B cell (primary cell): ENCODE measurements at regions not wholly inside any gene's neighbourhood (a gene's known extent, or its start where the extent isn't known, plus 50 kb on each side); places are given as distances from the start of the nearest gene placed in this dataset.

Experiments used
- ATAC-seq: fragments of 200-7000 bp; cut with Tn5 transposase; one replicate; pipeline ENCODE4 v1.10.0; 2021; ENCODE audit warnings: low read depth, mild to moderate bottlenecking, moderate number of reproducible peaks, moderate library complexity
- CTCF ChIA-PET: fragments of 350-600 bp; sonication (Branson Sonifier 250); formaldehyde crosslinking; loops from one replicate; lab custom pipeline; 2021; ENCODE audit warnings: antibody characterized with exemption, inconsistent platforms; lab: Charles Lee
- POLR2A ChIA-PET: fragments of 350-600 bp; sonication (Branson Sonifier 250); formaldehyde crosslinking; loops from one replicate; lab custom pipeline; 2021; ENCODE audit warnings: antibody characterized with exemption; lab: Charles Lee
- DNase-seq: peaks from one replicate; pipeline ENCODE4 v3.0.0; 2013
- H2AFZ ChIP-seq: 2 replicates; pipeline ENCODE4 v1.6.1; 2012; ENCODE audit warnings: mild to moderate bottlenecking, low read depth, low read length; ENCODE audit not compliant: insufficient read depth, poor library complexity, severe bottlenecking
- H3K27ac ChIP-seq, 2 donors: 1 replicate in 1 of 2; 2 replicates in 1 of 2; pipeline ENCODE4 v1.5.1; 2012 to 2013; ENCODE audit warnings: low read length in 2 of 2, mild to moderate bottlenecking in 2 of 2, moderate library complexity in 1 of 2
- H3K27me3 ChIP-seq, 4 experiments: fragments of 200-600 bp in 1 of 4; sonication (generic) in 1 of 4; replicated peaks in 1 of 4; 1 replicate in 2 of 4; 2 replicates in 2 of 4; pipeline versions ENCODE4 v1.6.1 to v1.7.0; 2013 to 2016; ENCODE audit warnings: low read length in 3 of 4, mild to moderate bottlenecking in 2 of 4, mixed read lengths in 1 of 4, moderate library complexity in 1 of 4; ENCODE audit not compliant: insufficient read depth in 4 of 4, control insufficient read depth in 3 of 4; ENCODE audit errors: control extremely low read depth in 1 of 4
- H3K36me3 ChIP-seq, 2 experiments: replicated peaks in 1 of 2; 1 replicate in 1 of 2; 2 replicates in 1 of 2; pipeline versions ENCODE4 v1.6.1 to v1.7.1; 2013; ENCODE audit warnings: low read length in 1 of 2; ENCODE audit not compliant: insufficient read depth in 2 of 2, control insufficient read depth in 1 of 2; ENCODE audit errors: control extremely low read depth in 1 of 2, extremely low read depth in 1 of 2
- H3K4me1 ChIP-seq, 2 donors: fragments of 200-600 bp in 1 of 2; sonication (generic) in 1 of 2; 1 replicate in 1 of 2; 2 replicates in 1 of 2; pipeline versions ENCODE4 v1.5.1 to v1.6.1; 2013 to 2017; ENCODE audit warnings: low read length in 2 of 2; ENCODE audit not compliant: control insufficient read depth in 2 of 2, insufficient read depth in 2 of 2
- H3K4me2 ChIP-seq: replicated peaks from 2 replicates; pipeline ENCODE3; 2012; ENCODE audit warnings: mild to moderate bottlenecking, low read depth, low read length; ENCODE audit not compliant: poor library complexity, severe bottlenecking
- H3K4me3 ChIP-seq, 5 experiments: fragments of 200-600 bp in 1 of 5; sonication (generic) in 1 of 5; 1 replicate in 3 of 5; 2 replicates in 2 of 5; pipeline versions ENCODE4 v1.5.1 to v1.7.0; 2011 to 2016; ENCODE audit warnings: low read length in 4 of 5, mild to moderate bottlenecking in 4 of 5, low read depth in 2 of 5, control low read depth in 1 of 5, moderate library complexity in 1 of 5; ENCODE audit not compliant: insufficient read depth in 1 of 5; ENCODE audit errors: control extremely low read depth in 1 of 5, extremely low read depth in 1 of 5
- H3K79me2 ChIP-seq: fragments of 200-600 bp; sonication (generic); one replicate; pipeline ENCODE4 v1.6.0; 2016; ENCODE audit warnings: low read length; ENCODE audit not compliant: control insufficient read depth, insufficient read depth
- H3K9ac ChIP-seq: fragments of 200-600 bp; sonication (generic); 2 replicates; pipeline ENCODE4 v1.6.1; 2017; ENCODE audit warnings: mild to moderate bottlenecking, low read length, moderate library complexity
- H3K9me3 ChIP-seq, 3 donors: one replicate each; pipeline versions ENCODE4 v1.6.1 to v1.7.1; 2013; ENCODE audit warnings: low read length in 2 of 3; ENCODE audit not compliant: control insufficient read depth in 2 of 3, insufficient read depth in 1 of 3; ENCODE audit errors: control extremely low read depth in 1 of 3
- H4K20me1 ChIP-seq: 2 replicates; pipeline ENCODE4 v1.6.0; 2012; ENCODE audit warnings: mild to moderate bottlenecking, low read length; ENCODE audit not compliant: insufficient read depth, control insufficient read depth, poor library complexity, severe bottlenecking
- H3K27ac Mint-ChIP-seq: one replicate; pipeline ENCODE4 v1.8.0; 2021; ENCODE audit warnings: mixed read lengths
- H3K27me3 Mint-ChIP-seq: one replicate; pipeline ENCODE4 v1.8.0; 2021; ENCODE audit warnings: mixed read lengths
- H3K4me1 Mint-ChIP-seq: one replicate; pipeline ENCODE4 v1.8.0; 2021; ENCODE audit warnings: mixed read lengths
- H3K4me3 Mint-ChIP-seq: one replicate; pipeline ENCODE4 v1.8.0; 2021; ENCODE audit warnings: mixed read lengths
- H3K9me3 Mint-ChIP-seq: one replicate; pipeline ENCODE4 v1.8.0; 2022; ENCODE audit warnings: mixed read lengths; ENCODE audit not compliant: insufficient read depth
- CTCF ChIP-seq: fragments of 200-600 bp; IDR thresholded peaks from one replicate; pipeline ENCODE4 v1.8.0; 2022; ENCODE audit warnings: antibody characterized with exemption, mild to moderate bottlenecking
- EZH2 ChIP-seq: IDR thresholded peaks from 2 replicates; pipeline ENCODE4 v1.6.1; 2012; ENCODE audit warnings: borderline replicate concordance, low read depth, mild to moderate bottlenecking, moderate library complexity, low read length; ENCODE audit not compliant: insufficient read depth, poor library complexity, severe bottlenecking
- WGBS: methylation state at CpG from one replicate; pipeline ENCODE4 v1.1.5; 2013; ENCODE audit warnings: missing lambda C conversion rate; ENCODE audit not compliant: insufficient coverage; 5-methylcytosine and 5-hydroxymethylcytosine counted together
- intact Hi-C: fragments of 100-400 bp; cut with micrococcal nuclease; formaldehyde crosslinking; loops from one replicate; pipeline ENCODE4 v1.10.0; 2022

- CTCF ChIA-PET: no interaction called here
- H3K9me3 Mint-ChIP-seq: no peaks in the 10 kb centered on the region
Measured at GRCh38 chr17:27066315-27066714, 227.6 kb upstream of the WSB1 start.

DNA sequence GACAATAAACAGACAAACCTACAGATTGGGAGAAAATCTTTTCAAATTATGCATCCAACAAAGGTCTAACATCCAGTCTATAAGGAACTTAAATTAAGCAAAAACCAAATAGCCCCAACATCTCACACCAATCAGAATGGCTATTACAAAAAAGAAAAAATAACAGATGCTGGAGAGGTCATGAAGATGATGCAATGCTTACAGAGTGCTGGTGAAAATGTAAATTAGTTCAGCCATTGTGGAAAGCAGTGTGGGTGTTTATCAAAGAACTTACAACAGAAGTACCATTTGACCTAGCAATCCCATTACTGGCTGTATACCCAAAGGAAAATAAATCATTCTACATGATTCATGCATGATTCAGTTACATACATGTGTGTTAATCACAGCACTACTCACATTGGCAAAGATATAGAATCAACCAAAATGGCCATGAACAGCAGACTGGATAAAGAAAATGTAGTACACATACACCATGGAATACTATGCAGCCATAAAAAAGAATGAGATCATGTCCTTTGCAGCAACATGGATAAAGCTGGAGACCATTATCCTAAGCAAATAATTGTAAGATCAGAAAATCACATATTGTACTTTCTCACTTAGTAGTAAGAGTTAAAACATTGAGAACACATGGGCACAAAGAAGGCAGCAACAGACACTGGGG is 223.9 kb upstream of the WSB1 start:
- Histone ChIP-seq H3K27me3 (peaks cover 0 to 2% (median 0%) of the 10 kb centered on the region in 4 experiments), H3K4me3 (no peak overlapping the region), H2AFZ (no peak overlapping the region), H3K27ac (no peak overlapping the region), H4K20me1 (no peaks in the 10 kb centered on the region), H3K79me2 (no peaks in the 10 kb centered on the region), H3K9me3 (no peaks in the 10 kb centered on the region), H3K4me2 (no peak overlapping the region), H3K36me3 (no peaks in the 10 kb centered on the region), H3K9ac (no peak overlapping the region), H3K4me1 (no peaks in the 10 kb centered on the region)
- H3K27ac Mint-ChIP-seq: no peak overlapping the region
- TF ChIP-seq CTCF (no peak), EZH2 (no peak)
- ChIA-PET POLR2A (no interaction called here), CTCF (no interaction called here)
- DNase-seq: no peak
- no peak overlapping the region for H3K4me3 Mint-ChIP-seq
- no peaks in the 10 kb centered on the region for H3K4me1 Mint-ChIP-seq
- ATAC-seq: no peak
- peaks cover 19% of the 10 kb centered on the region for H3K27me3 Mint-ChIP-seq
- intact Hi-C loops: loop anchor here (10.0 kb wide), 1 partner anchor 65 kb away; no protein-coding TSS in a partner anchor
- H3K9me3 Mint-ChIP-seq: no peaks in the 10 kb centered on the region

More at GRCh38 chr17:27066315-27066714, 227.6 kb upstream of the WSB1 start:
- TF ChIP-seq CTCF (no peak), EZH2 (no peak)
- H3K27me3 ChIP-seq: no peaks in the 10 kb centered on the region
- DNase-seq (no peak), ATAC-seq (no peak)
- H3K4me1 ChIP-seq: no peaks in the 10 kb centered on the region
- Mint-ChIP-seq H3K4me3 (no peak overlapping the region), H3K27ac (no peak overlapping the region), H3K4me1 (no peaks in the 10 kb centered on the region), H3K27me3 (peaks cover 50% of the 10 kb centered on the region)
- intact Hi-C loops: no loop called here
- H3K27ac ChIP-seq: no peak overlapping the region
- no CpG with 5 or more reads among the region's 2 CpGs for WGBS
- no peaks in the 10 kb centered on the region for H4K20me1 ChIP-seq
- no peak overlapping the region for H2AFZ ChIP-seq
- no peak overlapping the region for H3K9ac ChIP-seq
- no peak overlapping the region for H3K4me3 ChIP-seq
- no peaks in the 10 kb centered on the region for H3K79me2 ChIP-seq
- POLR2A ChIA-PET: no interaction called here
- H3K4me2 ChIP-seq: no peak overlapping the region
- peaks cover 0 to 1% (median 0%) of the 10 kb centered on the region in 3 donors for H3K9me3 ChIP-seq
- H3K36me3 ChIP-seq: no peaks in the 10 kb centered on the region
